ENCODE measurements at regions not wholly inside any gene's neighbourhood (a gene's known extent, or its start where the extent isn't known, plus 50 kb on each side); places are given as distances from the start of the nearest gene placed in this dataset.
"Not testable (repeated sequence)": the region's sequence is repeated elsewhere in the genome, so short reads cannot be mapped to it uniquely, and the experiment has no call there.

DNA sequence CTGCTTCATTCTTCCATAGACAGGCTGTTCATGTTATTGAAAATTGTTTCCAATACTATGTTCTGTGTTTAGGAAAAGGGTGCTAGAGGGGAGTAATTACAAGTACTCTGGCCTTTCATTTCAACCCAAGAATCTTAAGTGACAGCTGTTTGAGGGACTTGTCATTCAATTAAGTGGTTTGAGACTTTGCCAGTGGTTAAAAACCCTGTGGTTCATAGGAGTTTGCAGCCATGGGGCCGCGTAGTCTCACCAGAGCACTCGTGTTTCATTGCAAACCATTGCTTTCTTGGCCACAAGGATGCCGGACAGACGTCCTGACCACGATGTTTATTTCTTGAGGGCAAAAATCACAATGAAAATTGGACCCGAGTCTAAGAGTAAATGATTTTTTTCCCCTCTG is 248.8 kb downstream of the NNT start:
- H3K4me3 Mint-ChIP-seq = no peak overlapping the region
- CTCF ChIA-PET = no interaction called here
- intact Hi-C loops (cut with DNase I, micrococcal nuclease) = no loop called here
- H3K36me3 Mint-ChIP-seq (ENCODE audit: low read depth) = no peaks in the 10 kb centered on the region
- H3K4me1 Mint-ChIP-seq = no peaks in the 10 kb centered on the region
- peaks cover 3% of the 10 kb centered on the region for H3K27me3 Mint-ChIP-seq
- DNase-seq = no peak
- no peak for ATAC-seq
- POLR2A ChIA-PET = no interaction called here
- no peak overlapping the region for H3K27ac Mint-ChIP-seq
- H3K9me3 Mint-ChIP-seq (ENCODE audit: low read depth) = peaks cover 4% of the 10 kb centered on the region

DNA sequence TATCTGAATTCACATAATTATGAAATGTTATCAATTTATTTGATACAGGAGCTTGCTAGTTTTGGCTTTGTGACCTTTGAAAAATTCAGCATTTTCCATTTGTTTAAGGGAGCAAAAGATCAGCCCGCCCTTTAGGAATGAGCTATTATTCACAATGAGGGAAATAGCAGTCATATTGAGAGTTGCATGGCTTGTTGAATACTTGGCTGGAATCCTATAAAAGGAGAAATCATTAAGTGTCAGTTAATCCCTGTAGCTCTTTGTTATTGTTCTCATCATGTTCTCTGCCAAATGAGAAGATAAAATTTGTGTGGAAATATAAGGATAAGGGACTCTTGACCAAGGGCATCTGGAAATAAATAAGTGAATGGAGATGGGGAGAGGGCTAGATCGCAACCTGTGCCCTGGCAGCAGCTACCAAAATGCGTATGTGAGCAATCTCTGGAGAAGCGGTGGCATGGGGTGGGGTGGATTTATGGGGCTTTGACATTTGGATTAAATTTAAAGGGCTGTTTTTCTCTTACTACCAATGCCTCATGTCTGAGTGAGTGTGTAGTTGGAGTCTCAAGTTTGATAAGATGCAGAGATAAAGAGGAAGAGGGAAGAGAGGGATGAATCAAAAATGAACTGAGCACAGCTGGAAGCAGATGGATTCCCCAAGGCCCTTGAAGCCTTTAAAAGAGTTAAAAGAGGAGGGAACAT is 237.6 kb downstream of the NNT start:
- intact Hi-C loops (cut with DNase I, micrococcal nuclease) = no loop called here
- ATAC-seq (no peak), DNase-seq (no peak)
- H3K27me3 Mint-ChIP-seq = peaks cover under 1% of the 10 kb centered on the region
- H3K27ac Mint-ChIP-seq = no peak overlapping the region
- H3K9me3 Mint-ChIP-seq (ENCODE audit: low read depth) = peaks cover 6% of the 10 kb centered on the region
- no peaks in the 10 kb centered on the region for H3K4me1 Mint-ChIP-seq
- H3K4me3 Mint-ChIP-seq = no peak overlapping the region
- H3K36me3 Mint-ChIP-seq (ENCODE audit: low read depth) = no peaks in the 10 kb centered on the region
- ChIA-PET CTCF (no interaction called here), POLR2A (no interaction called here)

DNA sequence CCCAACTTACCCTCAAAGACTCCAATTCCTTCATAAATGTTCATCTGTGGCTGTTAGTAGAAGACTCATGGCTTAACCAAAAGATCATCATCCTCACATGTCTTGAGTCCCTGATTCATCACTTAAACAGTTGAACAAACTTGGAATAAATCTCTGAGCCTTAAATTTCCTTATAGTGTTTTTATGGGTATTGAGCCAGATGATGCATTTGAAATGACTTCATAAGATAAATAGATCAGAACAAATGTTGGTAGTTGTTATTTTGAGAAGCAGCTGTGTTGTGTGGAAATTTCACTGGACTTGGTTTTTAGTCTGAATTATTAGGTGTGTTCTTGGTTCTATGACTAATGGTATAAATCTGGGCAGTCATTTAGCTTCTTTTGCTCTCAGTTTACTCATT is 236.2 kb downstream of the NNT start:
- intact Hi-C loops (cut with DNase I, micrococcal nuclease) = no loop called here
- no peaks in the 10 kb centered on the region for H3K27me3 Mint-ChIP-seq
- ChIA-PET CTCF (no interaction called here), POLR2A (no interaction called here)
- H3K9me3 Mint-ChIP-seq (ENCODE audit: low read depth) = peaks cover 6% of the 10 kb centered on the region
- DNase-seq (no peak), ATAC-seq (no peak)
- no peaks in the 10 kb centered on the region for H3K4me1 Mint-ChIP-seq
- no peaks in the 10 kb centered on the region for H3K36me3 Mint-ChIP-seq (ENCODE audit: low read depth)
- no peak overlapping the region for H3K4me3 Mint-ChIP-seq
- H3K27ac Mint-ChIP-seq = no peak overlapping the region

DNA sequence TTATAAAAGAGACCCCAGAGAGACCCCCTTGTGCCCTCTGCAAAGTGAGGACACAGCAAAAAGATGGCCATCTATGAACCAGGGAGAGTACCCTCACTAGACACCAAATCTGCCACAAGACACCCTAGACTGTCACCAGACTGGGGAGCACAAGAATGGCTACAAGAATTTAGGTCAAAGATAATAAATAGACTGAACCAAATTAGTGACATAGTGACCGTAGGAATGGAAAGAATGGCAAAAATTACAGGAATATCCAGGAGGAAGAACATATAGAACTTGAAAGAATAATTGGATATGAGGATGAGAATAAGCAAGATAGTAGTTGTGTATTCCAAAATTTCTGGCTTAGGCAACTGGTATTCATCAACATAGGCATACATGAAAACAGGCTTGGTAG is 235.0 kb downstream of the NNT start:
- H3K27ac Mint-ChIP-seq = no peak overlapping the region
- no peak for ATAC-seq
- no peak for DNase-seq
- H3K9me3 Mint-ChIP-seq (ENCODE audit: low read depth) = peaks cover 6% of the 10 kb centered on the region
- intact Hi-C loops (cut with DNase I, micrococcal nuclease) = no loop called here
- H3K27me3 Mint-ChIP-seq = no peaks in the 10 kb centered on the region
- no peaks in the 10 kb centered on the region for H3K4me1 Mint-ChIP-seq
- H3K4me3 Mint-ChIP-seq = no peak overlapping the region
- no peaks in the 10 kb centered on the region for H3K36me3 Mint-ChIP-seq (ENCODE audit: low read depth)
- POLR2A ChIA-PET = no interaction called here
- CTCF ChIA-PET = no interaction called here

DNA sequence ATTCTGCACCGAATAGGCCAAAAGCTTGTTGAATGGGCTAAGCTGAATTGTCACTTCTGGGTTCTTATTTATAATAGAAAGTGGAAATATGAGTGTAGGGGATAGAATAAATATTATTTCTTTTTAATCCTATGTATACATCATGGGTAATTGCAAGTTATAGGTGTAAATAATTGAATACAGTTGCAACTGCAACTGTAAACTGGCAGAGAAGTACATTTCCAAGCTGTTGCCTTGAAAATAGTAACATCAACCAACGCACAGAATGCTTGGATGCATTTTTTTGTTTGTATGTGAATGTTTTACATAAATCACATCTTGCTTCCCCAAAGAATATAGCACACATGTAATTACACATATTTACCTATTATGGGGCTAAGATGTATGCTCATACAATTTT is 234.1 kb downstream of the NNT start:
- H3K4me3 Mint-ChIP-seq = no peak overlapping the region
- intact Hi-C loops (cut with DNase I, micrococcal nuclease) = no loop called here
- POLR2A ChIA-PET = no interaction called here
- H3K27ac Mint-ChIP-seq = no peak overlapping the region
- H3K27me3 Mint-ChIP-seq = no peaks in the 10 kb centered on the region
- no peaks in the 10 kb centered on the region for H3K4me1 Mint-ChIP-seq
- ATAC-seq = no peak
- DNase-seq = no peak
- H3K36me3 Mint-ChIP-seq (ENCODE audit: low read depth) = no peaks in the 10 kb centered on the region
- H3K9me3 Mint-ChIP-seq (ENCODE audit: low read depth) = peaks cover 5% of the 10 kb centered on the region
- CTCF ChIA-PET = no interaction called here

DNA sequence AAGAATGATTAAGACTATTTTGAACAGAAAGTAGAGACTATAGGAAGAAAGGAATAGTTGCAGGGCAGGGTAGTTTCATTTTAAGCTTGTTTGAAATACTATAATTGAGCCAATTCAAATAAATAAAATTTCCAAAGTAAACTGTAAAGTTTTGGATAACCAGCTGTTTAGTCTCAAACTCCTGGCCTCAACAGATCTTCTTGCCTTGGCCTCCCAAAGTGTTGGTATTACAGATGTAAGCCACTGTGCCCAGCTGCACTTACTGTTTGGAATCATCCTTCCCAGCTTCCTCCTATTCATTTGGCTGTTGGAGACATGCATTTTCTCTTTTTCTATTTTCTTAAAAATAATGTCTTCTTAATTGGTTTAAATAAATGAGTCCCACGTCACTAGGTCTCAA is 231.0 kb downstream of the NNT start:
- Mint-ChIP-seq H3K27me3 (no peaks in the 10 kb centered on the region), H3K9me3 (ENCODE audit: low read depth) (peaks cover 2% of the 10 kb centered on the region), H3K27ac (no peak overlapping the region), H3K36me3 (ENCODE audit: low read depth) (no peaks in the 10 kb centered on the region), H3K4me1 (no peaks in the 10 kb centered on the region), H3K4me3 (no peak overlapping the region)
- ChIA-PET POLR2A (no interaction called here), CTCF (no interaction called here)
- DNase-seq = no peak
- intact Hi-C loops (cut with DNase I, micrococcal nuclease) = loop anchor here in 1 of 2 experiments (1.0 kb wide), 1 partner anchor 9 kb away; no protein-coding TSS in a partner anchor
- no peak for ATAC-seq

DNA sequence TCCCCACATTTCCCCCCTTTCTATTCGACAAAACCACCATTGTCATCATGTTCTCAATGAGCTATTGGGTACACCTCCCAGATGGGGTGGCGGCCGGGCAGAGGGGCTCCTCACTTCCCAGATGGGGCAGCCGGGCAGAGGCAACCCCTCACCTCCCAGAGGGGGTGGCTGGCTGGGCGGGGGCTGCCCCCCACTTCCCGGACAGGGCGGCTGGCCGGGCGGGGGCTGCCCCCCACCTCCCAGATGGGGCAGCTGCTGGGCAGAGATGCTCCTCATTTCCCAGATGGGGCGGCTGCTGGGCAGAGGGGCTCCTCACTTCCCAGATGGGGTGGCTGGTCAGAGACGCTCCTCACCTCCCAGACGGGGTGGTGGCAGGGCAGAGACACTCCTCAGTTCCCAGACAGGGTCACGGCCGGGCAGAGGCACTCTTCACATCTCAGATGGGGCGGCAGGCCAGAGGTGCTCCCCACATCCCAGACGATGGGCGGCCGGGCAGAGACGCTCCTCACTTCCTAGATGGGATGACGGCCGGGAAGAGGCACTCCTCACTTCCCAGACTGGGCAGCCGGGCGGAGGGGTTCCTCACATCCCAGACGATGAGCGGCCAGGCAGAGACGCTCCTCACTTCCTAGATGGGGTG is 221.5 kb downstream of the NNT start:
- H3K4me3 Mint-ChIP-seq; H3K36me3 Mint-ChIP-seq (ENCODE audit: low read depth); POLR2A ChIA-PET; intact Hi-C loops (cut with DNase I, micrococcal nuclease); H3K27ac Mint-ChIP-seq; ATAC-seq; H3K27me3 Mint-ChIP-seq; DNase-seq; H3K4me1 Mint-ChIP-seq; CTCF ChIA-PET; H3K9me3 Mint-ChIP-seq (ENCODE audit: low read depth): not testable (repeated sequence)

DNA sequence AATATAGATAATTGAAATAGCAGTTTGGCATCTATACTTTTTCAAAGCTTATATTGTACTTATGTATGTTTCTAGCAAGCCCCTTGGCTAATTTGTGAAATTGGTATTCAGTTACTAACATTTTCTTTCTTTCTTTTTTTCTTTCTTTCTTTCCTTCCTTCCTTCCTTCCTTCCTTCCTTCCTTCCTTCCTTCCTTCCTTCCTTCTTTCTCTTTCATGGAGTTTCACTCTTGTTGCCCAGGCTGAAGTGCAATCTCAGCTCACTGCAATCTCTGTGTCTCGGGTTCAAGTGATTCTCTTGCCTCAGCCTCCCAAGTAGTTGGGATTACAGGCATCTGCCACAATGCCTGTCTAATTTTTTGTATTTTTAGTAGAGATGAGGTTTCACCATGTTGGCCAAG is 215.4 kb downstream of the NNT start:
- H3K36me3 Mint-ChIP-seq (ENCODE audit: low read depth); H3K27me3 Mint-ChIP-seq; H3K4me3 Mint-ChIP-seq; CTCF ChIA-PET; H3K4me1 Mint-ChIP-seq; intact Hi-C loops (cut with DNase I, micrococcal nuclease); H3K27ac Mint-ChIP-seq; DNase-seq; ATAC-seq; POLR2A ChIA-PET: not testable (repeated sequence)
- H3K9me3 Mint-ChIP-seq (ENCODE audit: low read depth) = peaks cover 17% of the 10 kb centered on the region

DNA sequence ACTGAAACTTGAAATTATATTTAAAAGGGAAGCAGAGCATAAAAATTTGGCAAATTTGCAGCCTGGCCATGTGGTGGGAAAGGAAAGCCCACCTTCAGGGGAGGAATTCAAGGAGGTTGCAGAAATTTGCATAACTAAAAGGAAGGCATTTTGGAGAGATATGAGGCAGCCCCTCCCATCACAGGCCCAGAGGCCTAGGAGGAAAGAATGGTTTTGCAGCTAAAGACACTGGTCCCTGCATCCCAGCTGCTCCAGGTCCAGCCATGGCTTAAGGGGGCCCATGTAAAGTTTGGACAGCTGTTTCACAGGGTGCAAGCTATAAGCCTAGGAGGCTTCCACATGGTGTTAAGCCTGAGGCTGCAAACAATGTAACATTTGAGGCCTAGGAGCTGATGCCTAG is 212.5 kb downstream of the NNT start:
- DNase-seq = no peak
- intact Hi-C loops (cut with DNase I, micrococcal nuclease) = no loop called here
- Mint-ChIP-seq H3K4me3 (no peak overlapping the region), H3K4me1 (no peaks in the 10 kb centered on the region), H3K36me3 (ENCODE audit: low read depth) (no peaks in the 10 kb centered on the region), H3K27me3 (no peaks in the 10 kb centered on the region), H3K27ac (no peak overlapping the region), H3K9me3 (ENCODE audit: low read depth) (peaks cover 19% of the 10 kb centered on the region)
- no peak for ATAC-seq
- POLR2A ChIA-PET = no interaction called here
- CTCF ChIA-PET = no interaction called here

DNA sequence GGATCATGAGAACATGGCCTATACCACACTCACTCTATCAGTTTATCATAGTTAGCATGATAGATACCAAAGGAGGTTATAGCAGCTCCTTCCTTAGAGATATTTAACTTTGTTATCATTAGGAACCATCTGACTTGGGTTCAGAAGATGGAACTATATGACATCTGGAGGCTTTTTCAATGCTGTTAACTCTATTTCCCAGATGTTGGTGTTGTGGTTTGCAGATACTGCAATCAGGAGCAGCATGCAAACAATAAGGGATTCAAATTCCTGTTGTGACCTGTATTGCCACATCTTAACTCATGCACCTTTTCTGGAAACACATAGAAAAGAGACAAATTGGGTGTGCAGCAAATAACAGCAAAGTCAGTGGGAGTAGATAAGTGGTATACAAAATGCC is 201.7 kb downstream of the NNT start:
- no peaks in the 10 kb centered on the region for H3K36me3 Mint-ChIP-seq (ENCODE audit: low read depth)
- DNase-seq (no peak), ATAC-seq (no peak)
- no peak overlapping the region for H3K27ac Mint-ChIP-seq
- POLR2A ChIA-PET = no interaction called here
- H3K27me3 Mint-ChIP-seq = no peaks in the 10 kb centered on the region
- H3K9me3 Mint-ChIP-seq (ENCODE audit: low read depth) = no peaks in the 10 kb centered on the region
- no peaks in the 10 kb centered on the region for H3K4me1 Mint-ChIP-seq
- no peak overlapping the region for H3K4me3 Mint-ChIP-seq
- intact Hi-C loops (cut with DNase I, micrococcal nuclease) = no loop called here
- CTCF ChIA-PET = no interaction called here

DNA sequence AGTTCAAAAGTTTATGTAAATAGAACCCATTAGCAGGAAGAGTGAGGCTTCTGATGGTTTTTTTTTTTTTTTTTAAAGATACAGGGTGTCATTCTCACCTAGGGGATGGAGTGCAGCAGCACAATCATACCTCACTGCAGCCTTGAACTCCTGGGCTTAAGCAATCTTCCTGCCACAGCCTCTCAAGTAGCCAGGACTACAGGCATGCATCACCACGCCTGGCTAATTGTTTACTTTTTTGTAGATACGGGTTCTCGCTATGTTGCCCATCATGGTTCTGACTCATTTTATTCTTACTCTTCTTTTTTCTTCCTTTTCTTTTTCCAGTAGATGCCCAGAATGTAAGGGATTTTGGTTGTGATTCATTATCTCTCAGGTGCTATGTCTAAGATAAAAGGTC is 201.1 kb downstream of the NNT start:
- H3K4me1 Mint-ChIP-seq = no peaks in the 10 kb centered on the region
- no peak overlapping the region for H3K4me3 Mint-ChIP-seq
- CTCF ChIA-PET = no interaction called here
- H3K9me3 Mint-ChIP-seq (ENCODE audit: low read depth) = no peaks in the 10 kb centered on the region
- no peaks in the 10 kb centered on the region for H3K36me3 Mint-ChIP-seq (ENCODE audit: low read depth)
- no peaks in the 10 kb centered on the region for H3K27me3 Mint-ChIP-seq
- DNase-seq (no peak), ATAC-seq (no peak)
- no peak overlapping the region for H3K27ac Mint-ChIP-seq
- intact Hi-C loops (cut with DNase I, micrococcal nuclease) = no loop called here
- POLR2A ChIA-PET = no interaction called here

DNA sequence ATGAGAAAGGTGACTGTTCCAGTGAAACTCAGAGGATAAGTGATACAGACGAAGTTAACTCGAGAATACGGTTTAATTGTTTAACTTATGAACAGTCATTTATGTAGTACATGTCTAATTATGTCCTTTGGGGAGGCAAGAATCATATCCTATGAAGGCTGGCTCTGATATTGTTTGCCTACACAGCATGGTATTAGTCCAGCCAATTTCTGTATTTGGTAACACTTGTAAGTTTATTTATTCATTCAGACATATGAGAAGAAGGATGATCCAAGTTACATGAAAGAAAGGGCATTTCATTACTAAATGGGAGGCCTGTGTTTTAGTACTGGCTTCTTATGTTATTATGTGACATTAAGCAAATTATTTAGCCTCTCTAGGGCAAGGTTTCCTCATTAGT is 199.7 kb downstream of the NNT start:
- ChIA-PET POLR2A (no interaction called here), CTCF (no interaction called here)
- no peaks in the 10 kb centered on the region for H3K27me3 Mint-ChIP-seq
- H3K9me3 Mint-ChIP-seq (ENCODE audit: low read depth) = no peaks in the 10 kb centered on the region
- intact Hi-C loops (cut with DNase I, micrococcal nuclease) = no loop called here
- ATAC-seq = no peak
- no peak overlapping the region for H3K4me3 Mint-ChIP-seq
- H3K4me1 Mint-ChIP-seq = no peaks in the 10 kb centered on the region
- H3K36me3 Mint-ChIP-seq (ENCODE audit: low read depth) = no peaks in the 10 kb centered on the region
- H3K27ac Mint-ChIP-seq = no peak overlapping the region
- DNase-seq = no peak

DNA sequence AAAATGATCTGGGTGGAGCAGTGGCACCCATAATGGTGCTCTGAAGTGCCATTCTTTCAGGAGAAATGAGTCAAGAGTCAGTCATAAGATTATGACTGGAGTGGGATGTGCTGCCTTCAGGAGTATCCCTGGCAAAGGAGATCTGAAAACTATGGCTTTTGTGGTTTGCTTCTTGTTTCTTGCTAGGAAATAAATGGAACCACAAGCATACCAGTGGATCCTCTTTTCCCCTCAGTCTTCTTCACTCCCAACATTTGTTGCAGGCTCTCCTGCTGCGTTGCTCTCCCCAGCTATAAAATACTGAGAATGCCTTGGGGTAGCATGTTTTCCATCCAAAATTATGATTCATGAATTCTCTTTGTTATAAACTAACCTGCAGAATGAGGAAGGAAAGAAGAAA is 199.1 kb downstream of the NNT start:
- CTCF ChIA-PET = no interaction called here
- ATAC-seq (no peak), DNase-seq (no peak)
- H3K9me3 Mint-ChIP-seq (ENCODE audit: low read depth) = no peaks in the 10 kb centered on the region
- no peaks in the 10 kb centered on the region for H3K4me1 Mint-ChIP-seq
- no peak overlapping the region for H3K27ac Mint-ChIP-seq
- H3K4me3 Mint-ChIP-seq = no peak overlapping the region
- no peaks in the 10 kb centered on the region for H3K36me3 Mint-ChIP-seq (ENCODE audit: low read depth)
- POLR2A ChIA-PET = no interaction called here
- no peaks in the 10 kb centered on the region for H3K27me3 Mint-ChIP-seq
- intact Hi-C loops (cut with DNase I, micrococcal nuclease) = no loop called here

All from activated CD4-positive, alpha-beta T cell treated with anti-CD3 and anti-CD28 coated beads for 36 hours (primary cell).